Mesenchymal stem cell (in vitro differentiated cells and primary cell): ENCODE measurements at regions not wholly inside any gene's neighbourhood (a gene's known extent, or its start where the extent isn't known, plus 50 kb on each side); places are given as distances from the start of the nearest gene placed in this dataset.

Source experiments
- DNase-seq: peaks from one replicate; pipeline ENCODE4 v3.0.0-alpha.2; 2013
- H2AFZ ChIP-seq: one replicate; pipeline ENCODE4 v1.6.1; 2013; ENCODE audit warnings: low read depth, mild to moderate bottlenecking, control low read depth, inconsistent platforms, low read length, moderate library complexity
- H2AK5ac ChIP-seq: 2 replicates; pipeline ENCODE4 v1.6.1; 2013; ENCODE audit warnings: low read length, moderate library complexity, mild to moderate bottlenecking, inconsistent platforms; ENCODE audit not compliant: severe bottlenecking
- H2BK120ac ChIP-seq: one replicate; pipeline ENCODE4 v1.6.1; 2013; ENCODE audit warnings: low read depth, mild to moderate bottlenecking, inconsistent platforms, low read length, moderate library complexity
- H2BK12ac ChIP-seq, 2 experiments: one replicate each; pipeline ENCODE4 v1.6.1; 2013; ENCODE audit warnings: inconsistent platforms in 2 of 2, low read length in 2 of 2, mild to moderate bottlenecking in 2 of 2, moderate library complexity in 2 of 2, control low read depth in 1 of 2
- H2BK15ac ChIP-seq: one replicate; pipeline ENCODE4 v1.6.1; 2013; ENCODE audit warnings: mild to moderate bottlenecking, low read depth, inconsistent platforms; ENCODE audit not compliant: poor library complexity, severe bottlenecking
- H2BK5ac ChIP-seq: 2 replicates; pipeline ENCODE4 v1.6.1; 2013; ENCODE audit warnings: low read depth, mild to moderate bottlenecking, low read length, control low read depth, inconsistent platforms; ENCODE audit not compliant: poor library complexity, severe bottlenecking
- H3K14ac ChIP-seq, 2 experiments: one replicate each; pipeline ENCODE4 v1.6.1; 2013; ENCODE audit warnings: inconsistent platforms in 2 of 2, low read length in 2 of 2, control low read depth in 1 of 2, mild to moderate bottlenecking in 1 of 2, moderate library complexity in 1 of 2
- H3K18ac ChIP-seq, 2 experiments: one replicate each; pipeline ENCODE4 v1.6.1; 2013; ENCODE audit warnings: inconsistent platforms in 2 of 2, low read length in 2 of 2, control low read depth in 1 of 2, low read depth in 1 of 2, mild to moderate bottlenecking in 1 of 2
- H3K23ac ChIP-seq, 2 experiments: one replicate each; pipeline ENCODE4 v1.6.1; 2013; ENCODE audit warnings: inconsistent platforms in 2 of 2, low read length in 2 of 2, mild to moderate bottlenecking in 2 of 2, moderate library complexity in 2 of 2, control low read depth in 1 of 2
- H3K27ac ChIP-seq: 2 replicates; pipeline ENCODE4 v1.5.1; 2013; ENCODE audit warnings: mild to moderate bottlenecking, moderate library complexity, low read length, control low read depth, inconsistent platforms; ENCODE audit not compliant: poor library complexity, severe bottlenecking
- H3K27me3 ChIP-seq, 2 experiments: 2 replicates each; pipeline versions ENCODE4 v1.6.1 to v1.7.0; 2013; ENCODE audit warnings: low read length in 2 of 2, mild to moderate bottlenecking in 2 of 2, moderate library complexity in 2 of 2, control low read depth in 1 of 2, inconsistent platforms in 1 of 2; ENCODE audit not compliant: control insufficient read depth in 1 of 2, insufficient read depth in 1 of 2
- H3K36me3 ChIP-seq, 2 experiments: 2 replicates each; pipeline versions ENCODE4 v1.6.1 to v1.7.0; 2013; ENCODE audit warnings: low read length in 2 of 2, control low read depth in 1 of 2, inconsistent platforms in 1 of 2, low read depth in 1 of 2, mild to moderate bottlenecking in 1 of 2; ENCODE audit not compliant: insufficient read depth in 2 of 2, control insufficient read depth in 1 of 2
- H3K4ac ChIP-seq, 2 experiments: one replicate each; pipeline ENCODE4 v1.6.1; 2013; ENCODE audit warnings: inconsistent platforms in 2 of 2, low read length in 2 of 2, mild to moderate bottlenecking in 2 of 2, moderate library complexity in 2 of 2, control low read depth in 1 of 2, low read depth in 1 of 2
- H3K4me1 ChIP-seq: 2 replicates; pipeline ENCODE4 v1.6.1; 2013; ENCODE audit warnings: low read depth, low read length, control low read depth; ENCODE audit not compliant: control insufficient read depth, insufficient read depth
- H3K4me2 ChIP-seq: 2 replicates; pipeline ENCODE4 v1.6.1; 2013; ENCODE audit warnings: low read length, mild to moderate bottlenecking, inconsistent platforms; ENCODE audit not compliant: poor library complexity, severe bottlenecking
- H3K4me3 ChIP-seq, 2 experiments: 2 replicates each; pipeline versions ENCODE4 v1.5.1 to v1.7.0; 2013; ENCODE audit warnings: low read length in 2 of 2, mild to moderate bottlenecking in 2 of 2, control low read depth in 1 of 2, low read depth in 1 of 2; ENCODE audit not compliant: insufficient read depth in 1 of 2
- H3K79me1 ChIP-seq: replicated peaks from 2 replicates; pipeline ENCODE4 v1.6.1; 2013; ENCODE audit warnings: mild to moderate bottlenecking, control low read depth, low read length, inconsistent platforms; ENCODE audit not compliant: poor library complexity, severe bottlenecking
- H3K9ac ChIP-seq: 2 replicates; pipeline ENCODE4 v1.7.0; 2013; ENCODE audit warnings: mild to moderate bottlenecking, low read length, moderate library complexity
- H3K9me3 ChIP-seq: 2 replicates; pipeline ENCODE4 v1.7.0; 2013; ENCODE audit warnings: mild to moderate bottlenecking, low read length; ENCODE audit not compliant: control insufficient read depth
- H4K8ac ChIP-seq: one replicate; pipeline ENCODE4 v1.6.1; 2013; ENCODE audit warnings: inconsistent platforms, mild to moderate bottlenecking, low read length, moderate library complexity
- H4K91ac ChIP-seq: one replicate; pipeline ENCODE4 v1.6.1; 2013; ENCODE audit warnings: mild to moderate bottlenecking, low read length, inconsistent platforms
- WGBS: methylation state at CpG from one replicate; pipeline ENCODE4 v1.1.7; 2013; ENCODE audit warnings: mixed read lengths; 5-methylcytosine and 5-hydroxymethylcytosine counted together

- no peaks in the 10 kb centered on the region for H3K27me3 ChIP-seq
- peak overlapping the region; percentile 70 for H4K91ac ChIP-seq
- peak overlapping the region; percentile 45 to 55 for H2BK12ac ChIP-seq
- H3K23ac ChIP-seq, result peak overlapping the region in 1 of 2 experiments; percentile 66
- H3K18ac ChIP-seq, result peak overlapping the region; percentile 56 to 88
- no peak overlapping the region for H3K9ac ChIP-seq
- H3K14ac ChIP-seq, result peak overlapping the region in 1 of 2 experiments; percentile 73
- peak overlapping the region; percentile 11 for H2BK120ac ChIP-seq
- DNase-seq, result no peak
- H2BK5ac ChIP-seq, result no peak overlapping the region
- peak overlapping the region; percentile 47 to 73 for H3K4ac ChIP-seq
- no peak overlapping the region for H3K4me2 ChIP-seq
- H4K8ac ChIP-seq, result peak overlapping the region; percentile 42
- H2BK15ac ChIP-seq, result peak overlapping the region; percentile 18
- peaks cover 8 to 45% of the 10 kb centered on the region in 2 experiments for H3K36me3 ChIP-seq
- no peak overlapping the region for H2AFZ ChIP-seq
- no peak overlapping the region for H3K4me3 ChIP-seq
- no peak overlapping the region for H2AK5ac ChIP-seq
- peaks cover 74% of the 10 kb centered on the region for H3K4me1 ChIP-seq
- H3K27ac ChIP-seq, result no peak overlapping the region
- H3K79me1 ChIP-seq, result peaks cover 10% of the 10 kb centered on the region
- WGBS, result 33% methylated on average over 15 of the region's 15 CpGs
- H3K9me3 ChIP-seq, result no peaks in the 10 kb centered on the region
These were observed 313.0 kb downstream of the SEC14L1 start for GRCh38 chr17:77453613-77454241.

GRCh38 chr17:77454242-77455095 lies 313.7 kb downstream of the SEC14L1 start:
- H3K23ac ChIP-seq, result peak overlapping the region in 1 of 2 experiments; percentile 66
- H3K79me1 ChIP-seq, result peaks cover 15% of the 10 kb centered on the region
- H2BK5ac ChIP-seq, result no peak overlapping the region
- no peak overlapping the region for H3K9ac ChIP-seq
- H2AK5ac ChIP-seq, result no peak overlapping the region
- H3K4ac ChIP-seq, result peak overlapping the region in 1 of 2 experiments; percentile 47
- H3K27ac ChIP-seq, result no peak overlapping the region
- no peak overlapping the region for H3K4me3 ChIP-seq
- DNase-seq, result peak; percentile 53
- peak overlapping the region; percentile 16 for H4K8ac ChIP-seq
- peak overlapping the region in 1 of 2 experiments; percentile 75 for H2BK12ac ChIP-seq
- H4K91ac ChIP-seq, result no peak overlapping the region
- peak overlapping the region in 1 of 2 experiments; percentile 74 for H3K14ac ChIP-seq
- peaks cover 73% of the 10 kb centered on the region for H3K4me1 ChIP-seq
- H2BK15ac ChIP-seq, result no peak overlapping the region
- peak overlapping the region; percentile 28 to 56 for H3K18ac ChIP-seq
- no peaks in the 10 kb centered on the region for H3K27me3 ChIP-seq
- H3K9me3 ChIP-seq, result no peaks in the 10 kb centered on the region
- 78% methylated on average over 31 of the region's 31 CpGs for WGBS
- no peak overlapping the region for H3K4me2 ChIP-seq
- H2AFZ ChIP-seq, result no peak overlapping the region
- no peak overlapping the region for H2BK120ac ChIP-seq
- H3K36me3 ChIP-seq, result peaks cover 8 to 49% of the 10 kb centered on the region in 2 experiments

- H3K36me3 ChIP-seq, result peaks cover 8 to 49% of the 10 kb centered on the region in 2 experiments
- H2BK5ac ChIP-seq, result no peak overlapping the region
- no peak overlapping the region for H3K27ac ChIP-seq
- peak; percentile 94 for DNase-seq
- no peak overlapping the region for H4K8ac ChIP-seq
- no peak overlapping the region for H2BK15ac ChIP-seq
- H2AFZ ChIP-seq, result no peak overlapping the region
- H4K91ac ChIP-seq, result no peak overlapping the region
- H3K79me1 ChIP-seq, result peaks cover 15% of the 10 kb centered on the region
- peak overlapping the region in 1 of 2 experiments; percentile 92 for H3K18ac ChIP-seq
- no peak overlapping the region for H3K4me2 ChIP-seq
- peak overlapping the region in 1 of 2 experiments; percentile 59 for H3K4ac ChIP-seq
- H3K4me1 ChIP-seq, result peaks cover 71% of the 10 kb centered on the region
- H2AK5ac ChIP-seq, result no peak overlapping the region
- H2BK12ac ChIP-seq, result peak overlapping the region in 1 of 2 experiments; percentile 12
- no peaks in the 10 kb centered on the region for H3K27me3 ChIP-seq
- H3K9me3 ChIP-seq, result no peaks in the 10 kb centered on the region
- 75% methylated on average over 25 of the region's 25 CpGs for WGBS
- no peak overlapping the region for H3K9ac ChIP-seq
- H3K14ac ChIP-seq, result peak overlapping the region in 1 of 2 experiments; percentile 92
- H3K23ac ChIP-seq, result peak overlapping the region in 1 of 2 experiments; percentile 46
- no peak overlapping the region for H2BK120ac ChIP-seq
- H3K4me3 ChIP-seq, result no peak overlapping the region
These were observed 314.5 kb downstream of the SEC14L1 start for GRCh38 chr17:77455111-77455890.
